ENCODE measurements at regions not wholly inside any gene's neighbourhood (a gene's known extent, or its start where the extent isn't known, plus 50 kb on each side); places are given as distances from the start of the nearest gene placed in this dataset.

GRCh38 chr4:112896609-112897190 lies 152.8 kb upstream of the ANK2 start:
- DNase-seq = no peak

- no peak for DNase-seq
Measured at GRCh38 chr4:112897543-112897942, 151.9 kb upstream of the ANK2 start.

GRCh38 chr4:112898357-112899141 lies 150.9 kb upstream of the ANK2 start:
- no peak for DNase-seq

- no peak for DNase-seq
Measured at GRCh38 chr4:112900416-112900815, 149.0 kb upstream of the ANK2 start.

GRCh38 chr4:112901962-112902411 lies 147.5 kb upstream of the ANK2 start:
- DNase-seq = no peak

GRCh38 chr4:112905728-112906127 lies 143.7 kb upstream of the ANK2 start:
- no peak for DNase-seq

- DNase-seq = no peak
Measured at GRCh38 chr4:112908511-112908910, 140.9 kb upstream of the ANK2 start.

- no peak for DNase-seq
Measured at GRCh38 chr4:112910109-112910736, 139.2 kb upstream of the ANK2 start.

GRCh38 chr4:112916868-112917267 lies 132.6 kb upstream of the ANK2 start:
- DNase-seq = no peak

- DNase-seq = no peak
Measured at GRCh38 chr4:112923516-112923915, 125.9 kb upstream of the ANK2 start.

- no peak for DNase-seq
Measured at GRCh38 chr4:112926819-112927218, 122.6 kb upstream of the ANK2 start.

- DNase-seq = no peak
Measured at GRCh38 chr4:112927544-112927943, 121.9 kb upstream of the ANK2 start.

GRCh38 chr4:112931001-112931400 lies 118.5 kb upstream of the ANK2 start:
- DNase-seq = no peak

GRCh38 chr4:112933790-112934189 lies 115.7 kb upstream of the ANK2 start:
- DNase-seq = no peak

GRCh38 chr4:112938461-112939058 lies 110.9 kb upstream of the ANK2 start:
- DNase-seq = peak; percentile 10

- DNase-seq = no peak
Measured at GRCh38 chr4:112939901-112940300, 109.6 kb upstream of the ANK2 start.

GRCh38 chr4:112940336-112940735 lies 109.1 kb upstream of the ANK2 start:
- no peak for DNase-seq

- DNase-seq = no peak
Measured at GRCh38 chr4:112942077-112942476, 107.4 kb upstream of the ANK2 start.

- DNase-seq = no peak
Measured at GRCh38 chr4:112942997-112943396, 106.5 kb upstream of the ANK2 start.

GRCh38 chr4:112944006-112944405 lies 105.4 kb upstream of the ANK2 start:
- DNase-seq = no peak

GRCh38 chr4:112946127-112946526 lies 103.3 kb upstream of the ANK2 start:
- DNase-seq = no peak

GRCh38 chr4:112947616-112948015 lies 101.8 kb upstream of the ANK2 start:
- no peak for DNase-seq

All from NCI-H146 (cell line).